DND-41 (cell line): ENCODE measurements at regions not wholly inside any gene's neighbourhood (a gene's known extent, or its start where the extent isn't known, plus 50 kb on each side); places are given as distances from the start of the nearest gene placed in this dataset.

Source experiments
- ATAC-seq: fragments of 200-7000 bp; cut with Tn5 transposase; 3 replicates; pipeline ENCODE4 v1.9.1; 2021; ENCODE audit warnings: low read depth; ENCODE audit not compliant: insufficient read depth
- DNase-seq: peaks from one replicate; pipeline ENCODE4 v3.0.0-alpha.2; 2020
- H2AFZ ChIP-seq: 2 replicates; pipeline ENCODE4 v1.6.0; 2012; ENCODE audit warnings: low read depth, low read length
- H3K27ac ChIP-seq: 2 replicates; pipeline ENCODE4 v1.5.1; 2012; ENCODE audit warnings: low read length, inconsistent platforms
- H3K27me3 ChIP-seq: fragments of 200-600 bp; sonication (generic); 2 replicates; pipeline ENCODE4 v1.6.0; 2012; ENCODE audit warnings: low read length, mild to moderate bottlenecking, inconsistent platforms; ENCODE audit not compliant: insufficient read depth, poor library complexity
- H3K36me3 ChIP-seq: 2 replicates; pipeline ENCODE4 v1.5.1; 2012; ENCODE audit warnings: low read length, inconsistent platforms; ENCODE audit not compliant: insufficient read depth
- H3K4me1 ChIP-seq: 2 replicates; pipeline ENCODE4 v1.5.1; 2012; ENCODE audit warnings: mild to moderate bottlenecking, low read length; ENCODE audit not compliant: insufficient read depth
- H3K4me2 ChIP-seq: 2 replicates; pipeline ENCODE4 v1.6.0; 2012; ENCODE audit warnings: mild to moderate bottlenecking, moderate library complexity, low read length, inconsistent platforms; ENCODE audit not compliant: insufficient read depth
- H3K4me3 ChIP-seq, 2 experiments: fragments of 200-600 bp in 1 of 2; shearing (Covaris generic) in 1 of 2; 2 replicates each; pipeline ENCODE4 v1.5.1; 2012 to 2016; ENCODE audit warnings: inconsistent platforms in 2 of 2, low read length in 2 of 2, mild to moderate bottlenecking in 2 of 2, low read depth in 1 of 2, moderate library complexity in 1 of 2
- H3K79me2 ChIP-seq: 2 replicates; pipeline ENCODE4 v1.6.0; 2012; ENCODE audit warnings: low read length, inconsistent platforms; ENCODE audit not compliant: insufficient read depth
- H3K9ac ChIP-seq: 2 replicates; pipeline ENCODE4 v1.6.0; 2012; ENCODE audit warnings: low read depth, mild to moderate bottlenecking, inconsistent platforms, low read length, moderate library complexity
- H3K9me3 ChIP-seq: 2 replicates; pipeline ENCODE4 v1.5.1; 2012; ENCODE audit warnings: low read length, moderate library complexity, mild to moderate bottlenecking, inconsistent platforms; ENCODE audit not compliant: insufficient read depth, severe bottlenecking
- H4K20me1 ChIP-seq: 2 replicates; pipeline ENCODE4 v1.6.0; 2012; ENCODE audit warnings: low read length; ENCODE audit not compliant: insufficient read depth
- EZH2 ChIP-seq: IDR thresholded peaks from 3 replicates; pipeline ENCODE4 v1.6.1; 2012; ENCODE audit warnings: borderline replicate concordance, low read depth, mild to moderate bottlenecking, moderate library complexity, low read length, inconsistent platforms; ENCODE audit not compliant: severe bottlenecking
- TF ChIP-seq, protein P1 (sequence below): IDR thresholded peaks from 2 replicates; pipeline ENCODE4 v1.5.1; 2012; ENCODE audit warnings: borderline replicate concordance, low read length, moderate library complexity, mild to moderate bottlenecking; ENCODE audit not compliant: poor library complexity, severe bottlenecking; ENCODE audit errors: extremely low read depth

GRCh38 chr11:134784568-134784967, 372.5 kb upstream of the B3GAT1 start:
- no peaks in the 10 kb centered on the region for H3K4me1 ChIP-seq
- H3K79me2 ChIP-seq, result peaks cover 8% of the 10 kb centered on the region; the same call in 1 of the 2 replicates
- H3K9ac ChIP-seq, result no peak overlapping the region
- H3K9me3 ChIP-seq, result no peaks in the 10 kb centered on the region
- no peak for TF ChIP-seq EZH2
- TF ChIP-seq, protein P1, sequence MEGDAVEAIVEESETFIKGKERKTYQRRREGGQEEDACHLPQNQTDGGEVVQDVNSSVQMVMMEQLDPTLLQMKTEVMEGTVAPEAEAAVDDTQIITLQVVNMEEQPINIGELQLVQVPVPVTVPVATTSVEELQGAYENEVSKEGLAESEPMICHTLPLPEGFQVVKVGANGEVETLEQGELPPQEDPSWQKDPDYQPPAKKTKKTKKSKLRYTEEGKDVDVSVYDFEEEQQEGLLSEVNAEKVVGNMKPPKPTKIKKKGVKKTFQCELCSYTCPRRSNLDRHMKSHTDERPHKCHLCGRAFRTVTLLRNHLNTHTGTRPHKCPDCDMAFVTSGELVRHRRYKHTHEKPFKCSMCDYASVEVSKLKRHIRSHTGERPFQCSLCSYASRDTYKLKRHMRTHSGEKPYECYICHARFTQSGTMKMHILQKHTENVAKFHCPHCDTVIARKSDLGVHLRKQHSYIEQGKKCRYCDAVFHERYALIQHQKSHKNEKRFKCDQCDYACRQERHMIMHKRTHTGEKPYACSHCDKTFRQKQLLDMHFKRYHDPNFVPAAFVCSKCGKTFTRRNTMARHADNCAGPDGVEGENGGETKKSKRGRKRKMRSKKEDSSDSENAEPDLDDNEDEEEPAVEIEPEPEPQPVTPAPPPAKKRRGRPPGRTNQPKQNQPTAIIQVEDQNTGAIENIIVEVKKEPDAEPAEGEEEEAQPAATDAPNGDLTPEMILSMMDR, result no peak
- no peak overlapping the region for H3K4me2 ChIP-seq
- no peak for ATAC-seq
- H3K27me3 ChIP-seq, result no peaks in the 10 kb centered on the region
- no peak overlapping the region for H3K27ac ChIP-seq
- no peaks in the 10 kb centered on the region for H4K20me1 ChIP-seq
- no peak overlapping the region for H2AFZ ChIP-seq
- no peak overlapping the region for H3K4me3 ChIP-seq
- no peak for DNase-seq
- H3K36me3 ChIP-seq, result peaks cover 5% of the 10 kb centered on the region

GRCh38 chr11:134784046-134784445, 372.0 kb upstream of the B3GAT1 start:
- H2AFZ ChIP-seq, result no peak overlapping the region
- H3K4me2 ChIP-seq, result no peak overlapping the region
- no peaks in the 10 kb centered on the region for H4K20me1 ChIP-seq
- H3K79me2 ChIP-seq, result peaks cover 8% of the 10 kb centered on the region; the same call in 1 of the 2 replicates
- no peak overlapping the region for H3K9ac ChIP-seq
- H3K36me3 ChIP-seq, result peaks cover 5% of the 10 kb centered on the region
- no peaks in the 10 kb centered on the region for H3K4me1 ChIP-seq
- TF ChIP-seq, protein P1, result no peak
- TF ChIP-seq EZH2, result no peak
- ATAC-seq (peak; percentile 9; the same call in 1 of the 3 replicates), DNase-seq (no peak)
- no peak overlapping the region for H3K27ac ChIP-seq
- H3K4me3 ChIP-seq, result no peak overlapping the region
- H3K9me3 ChIP-seq, result no peaks in the 10 kb centered on the region
- no peaks in the 10 kb centered on the region for H3K27me3 ChIP-seq

DNA sequence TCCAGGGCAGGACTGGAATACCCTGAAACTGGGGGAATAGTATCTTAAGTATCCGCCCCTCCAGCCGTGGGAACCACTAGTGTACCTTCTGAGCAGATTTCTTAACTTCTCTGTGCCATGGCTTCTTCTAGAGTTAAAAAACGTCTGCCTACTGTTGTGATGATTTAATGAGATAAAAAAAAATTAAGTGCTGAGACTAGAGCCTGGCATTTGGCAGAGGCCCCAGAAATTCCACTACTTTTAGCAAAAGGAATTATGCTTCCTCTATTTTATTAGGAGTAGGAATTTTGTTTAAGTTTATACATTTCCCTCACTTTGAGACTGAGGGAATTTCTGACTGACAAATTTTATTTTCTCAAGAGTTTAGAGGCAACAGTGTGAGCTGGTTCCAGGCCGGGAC, 371.2 kb upstream of the B3GAT1 start:
- no peak overlapping the region for H3K9ac ChIP-seq
- no peak overlapping the region for H2AFZ ChIP-seq
- peaks cover 8% of the 10 kb centered on the region; the same call in 1 of the 2 replicates for H3K79me2 ChIP-seq
- no peak overlapping the region for H3K4me2 ChIP-seq
- ATAC-seq (no peak), DNase-seq (no peak)
- H3K4me3 ChIP-seq, result no peak overlapping the region
- H3K27ac ChIP-seq, result no peak overlapping the region
- no peaks in the 10 kb centered on the region for H3K4me1 ChIP-seq
- no peaks in the 10 kb centered on the region for H3K27me3 ChIP-seq
- TF ChIP-seq, protein P1, result no peak
- no peak for TF ChIP-seq EZH2
- H3K9me3 ChIP-seq, result no peaks in the 10 kb centered on the region
- no peaks in the 10 kb centered on the region for H4K20me1 ChIP-seq
- peaks cover 5% of the 10 kb centered on the region for H3K36me3 ChIP-seq
